Calu3 (cell line): ENCODE measurements at regions not wholly inside any gene's neighbourhood (a gene's known extent, or its start where the extent isn't known, plus 50 kb on each side); places are given as distances from the start of the nearest gene placed in this dataset.

Experiments
- BruUV-seq: library from RNA; stranded (reverse); fragments of 400-500 nt; replicated peaks from 2 replicates; lab custom pipeline; 2021; lab: Mats Ljungman, UMichigan
- CTCF ChIA-PET: fragments of 300-600 bp; sonication (Branson Sonifier 250); formaldehyde crosslinking; loops from one replicate; lab custom pipeline; 2022; ENCODE audit warnings: antibody characterized with exemption; lab: Charles Lee
- DNase-seq: peaks from one replicate; pipeline ENCODE4 v3.0.0; 2022
- H3K27ac Mint-ChIP-seq: one replicate; pipeline ENCODE4 v1.8.0; 2022; ENCODE audit warnings: mixed read lengths; ENCODE audit not compliant: unreplicated experiment
- H3K27me3 Mint-ChIP-seq: one replicate; pipeline ENCODE4 v1.8.0; 2022; ENCODE audit warnings: mixed read lengths; ENCODE audit not compliant: unreplicated experiment
- H3K36me3 Mint-ChIP-seq: one replicate; pipeline ENCODE4 v1.8.0; 2022; ENCODE audit warnings: mild to moderate bottlenecking, moderate library complexity, mixed read lengths; ENCODE audit not compliant: insufficient read depth, unreplicated experiment
- H3K4me1 Mint-ChIP-seq: one replicate; pipeline ENCODE4 v1.8.0; 2022; ENCODE audit warnings: mild to moderate bottlenecking, low read depth, mixed read lengths; ENCODE audit not compliant: unreplicated experiment
- H3K4me3 Mint-ChIP-seq: one replicate; pipeline ENCODE4 v1.8.0; 2022; ENCODE audit warnings: mild to moderate bottlenecking, low read depth, moderate library complexity, mixed read lengths; ENCODE audit not compliant: unreplicated experiment
- H3K9me3 Mint-ChIP-seq: one replicate; pipeline ENCODE4 v1.8.0; 2022; ENCODE audit warnings: low read depth, mixed read lengths; ENCODE audit not compliant: unreplicated experiment
- intact Hi-C: fragments of 100-400 bp; cut with micrococcal nuclease; formaldehyde crosslinking; loops from one replicate; pipeline ENCODE4 v1.10.0; 2022; ENCODE audit not compliant: unreplicated experiment
- TF ChIP-seq, protein P1 (sequence below): fragments of 200-600 bp; IDR thresholded peaks from one replicate; pipeline ENCODE4 v1.8.0; 2022; ENCODE audit warnings: antibody characterized with exemption; ENCODE audit not compliant: unreplicated experiment

DNA sequence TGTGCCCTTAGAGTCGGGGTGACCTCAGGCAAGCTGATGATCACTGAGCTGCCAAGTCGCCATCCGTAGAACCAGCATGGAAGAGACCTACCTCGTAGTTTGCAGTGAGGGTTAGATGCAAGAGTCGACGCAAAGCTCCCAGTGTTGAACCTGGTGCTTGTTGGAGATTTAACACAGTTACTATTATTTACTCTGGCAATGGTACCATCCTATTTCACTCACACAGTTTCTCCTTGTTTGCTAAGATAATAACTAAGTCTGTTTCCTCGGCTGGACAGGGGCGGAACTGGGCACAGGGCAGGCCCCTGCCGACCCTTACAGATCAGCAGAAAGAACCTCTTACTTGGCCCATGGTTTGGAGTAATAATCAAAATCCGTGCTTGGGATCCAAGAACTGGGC, 85.5 kb downstream of the ACAA2 start:
- Mint-ChIP-seq H3K4me3 (no peak overlapping the region), H3K9me3 (no peaks in the 10 kb centered on the region), H3K4me1 (peaks cover 51% of the 10 kb centered on the region), H3K27me3 (no peaks in the 10 kb centered on the region), H3K36me3 (peaks cover 7% of the 10 kb centered on the region), H3K27ac (no peak overlapping the region)
- CTCF ChIA-PET: no interaction called here
- intact Hi-C loops: loop anchor here (10.0 kb wide), 1 partner anchor 133 kb away; no protein-coding TSS in a partner anchor
- no TSS peak for BruUV-seq
- TF ChIP-seq, protein P1, sequence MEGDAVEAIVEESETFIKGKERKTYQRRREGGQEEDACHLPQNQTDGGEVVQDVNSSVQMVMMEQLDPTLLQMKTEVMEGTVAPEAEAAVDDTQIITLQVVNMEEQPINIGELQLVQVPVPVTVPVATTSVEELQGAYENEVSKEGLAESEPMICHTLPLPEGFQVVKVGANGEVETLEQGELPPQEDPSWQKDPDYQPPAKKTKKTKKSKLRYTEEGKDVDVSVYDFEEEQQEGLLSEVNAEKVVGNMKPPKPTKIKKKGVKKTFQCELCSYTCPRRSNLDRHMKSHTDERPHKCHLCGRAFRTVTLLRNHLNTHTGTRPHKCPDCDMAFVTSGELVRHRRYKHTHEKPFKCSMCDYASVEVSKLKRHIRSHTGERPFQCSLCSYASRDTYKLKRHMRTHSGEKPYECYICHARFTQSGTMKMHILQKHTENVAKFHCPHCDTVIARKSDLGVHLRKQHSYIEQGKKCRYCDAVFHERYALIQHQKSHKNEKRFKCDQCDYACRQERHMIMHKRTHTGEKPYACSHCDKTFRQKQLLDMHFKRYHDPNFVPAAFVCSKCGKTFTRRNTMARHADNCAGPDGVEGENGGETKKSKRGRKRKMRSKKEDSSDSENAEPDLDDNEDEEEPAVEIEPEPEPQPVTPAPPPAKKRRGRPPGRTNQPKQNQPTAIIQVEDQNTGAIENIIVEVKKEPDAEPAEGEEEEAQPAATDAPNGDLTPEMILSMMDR: no peak
- DNase-seq: no peak

DNA sequence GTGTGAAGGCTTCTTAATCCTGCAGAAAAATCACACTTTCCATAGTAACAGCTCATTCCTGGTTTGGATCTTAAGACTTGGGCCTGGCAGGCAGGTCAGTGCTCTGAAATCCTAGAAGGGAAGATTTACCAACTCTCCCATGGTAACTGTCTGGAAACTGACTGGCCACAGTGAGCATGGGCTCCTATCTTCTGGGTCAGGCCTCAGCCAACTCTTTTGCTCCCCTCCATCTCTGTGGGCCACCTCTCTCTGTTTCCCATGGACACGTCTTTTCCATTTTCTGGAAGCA, 86.7 kb downstream of the ACAA2 start:
- H3K4me3 Mint-ChIP-seq: no peak overlapping the region
- H3K36me3 Mint-ChIP-seq: peaks cover 7% of the 10 kb centered on the region
- H3K4me1 Mint-ChIP-seq: peaks cover 56% of the 10 kb centered on the region
- H3K27me3 Mint-ChIP-seq: no peaks in the 10 kb centered on the region
- CTCF ChIA-PET: interaction anchor here (1.0 kb wide), 1 partner anchor 216 kb away, joined by 3 read pairs; no protein-coding TSS in a partner anchor
- TF ChIP-seq, protein P1: no peak
- BruUV-seq: no TSS peak
- no peaks in the 10 kb centered on the region for H3K9me3 Mint-ChIP-seq
- intact Hi-C loops: loop anchor here (10.0 kb wide), 1 partner anchor 132 kb away; no protein-coding TSS in a partner anchor
- H3K27ac Mint-ChIP-seq: peak overlapping the region; percentile 30
- DNase-seq: no peak

DNA sequence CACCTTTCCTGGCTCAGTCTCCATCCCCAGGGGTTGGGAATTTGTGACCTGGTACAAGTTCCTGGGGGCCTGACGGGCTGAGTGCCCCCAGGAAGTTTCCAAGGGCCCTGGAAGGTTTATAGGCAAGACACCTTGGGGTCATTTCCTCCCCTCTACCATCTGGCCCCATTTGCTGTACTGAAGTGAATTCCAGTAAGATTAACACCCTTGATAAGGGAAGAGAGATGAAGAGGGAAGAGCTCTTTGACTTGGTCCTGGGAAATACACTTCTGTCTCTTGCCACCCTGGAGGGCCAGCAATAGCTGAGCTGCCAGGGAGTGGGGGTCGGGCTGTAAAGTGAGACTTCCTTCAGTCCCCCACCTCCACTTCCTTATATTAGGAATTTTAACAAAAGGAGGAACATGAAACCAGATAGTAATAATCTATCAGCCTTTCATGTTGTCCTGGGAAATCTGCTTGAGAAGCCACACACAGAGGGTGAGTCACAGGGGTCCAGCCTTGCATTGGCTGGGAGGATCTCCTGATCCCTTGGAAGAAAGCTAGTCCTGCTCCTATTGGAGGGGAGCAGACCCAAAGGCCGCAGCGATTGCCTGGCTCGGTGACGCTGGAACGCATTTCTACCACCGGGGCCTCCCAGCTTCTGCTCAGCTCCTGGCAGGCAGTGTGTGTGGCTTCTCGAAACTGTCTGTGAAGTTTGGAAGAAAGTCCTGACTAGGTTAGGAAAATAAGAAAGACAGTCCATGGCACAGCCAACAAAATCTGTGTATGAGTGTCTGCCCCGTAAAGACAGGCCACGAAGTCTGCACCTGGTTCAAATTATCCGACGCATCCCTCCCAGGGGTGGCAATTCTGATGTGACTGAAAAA, 87.3 kb downstream of the ACAA2 start:
- H3K36me3 Mint-ChIP-seq: peaks cover 7% of the 10 kb centered on the region
- no peak overlapping the region for H3K4me3 Mint-ChIP-seq
- DNase-seq: peak; percentile 37
- peaks cover 50% of the 10 kb centered on the region for H3K4me1 Mint-ChIP-seq
- no TSS peak for BruUV-seq
- peak overlapping the region; percentile 30 for H3K27ac Mint-ChIP-seq
- intact Hi-C loops: loop anchor here (10.0 kb wide), 1 partner anchor 131 kb away; no protein-coding TSS in a partner anchor
- H3K27me3 Mint-ChIP-seq: no peaks in the 10 kb centered on the region
- CTCF ChIA-PET: no interaction called here
- no peaks in the 10 kb centered on the region for H3K9me3 Mint-ChIP-seq
- TF ChIP-seq, protein P1: no peak

DNA sequence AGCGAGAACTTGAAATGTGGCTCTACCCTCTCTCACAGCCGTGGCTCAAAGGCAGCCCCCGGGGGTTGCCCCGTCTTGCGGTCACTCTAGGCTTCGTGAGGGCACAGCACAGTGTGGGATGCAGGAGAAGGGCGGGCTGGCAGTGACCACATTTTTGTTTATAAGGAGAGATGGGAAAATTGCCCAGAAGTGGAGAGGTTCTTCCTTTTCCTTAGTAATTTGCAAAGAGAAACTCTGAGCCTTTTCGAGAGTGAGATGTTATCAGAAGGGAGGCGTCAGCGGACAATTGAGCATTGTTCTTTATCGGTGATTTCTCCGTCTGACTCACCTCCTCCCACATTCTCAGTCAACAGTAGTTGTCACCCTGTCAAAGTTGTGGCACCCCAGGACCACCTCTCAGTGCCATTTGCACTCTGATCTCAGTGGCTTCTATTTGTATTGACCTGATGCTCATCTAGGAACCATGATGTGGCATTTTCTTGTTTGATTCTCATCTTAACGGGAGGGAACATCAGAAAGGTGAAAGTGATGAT, 89.6 kb downstream of the ACAA2 start:
- Mint-ChIP-seq H3K9me3 (no peaks in the 10 kb centered on the region), H3K27ac (peak overlapping the region; percentile 79), H3K36me3 (peaks cover 7% of the 10 kb centered on the region), H3K4me1 (peaks cover 41% of the 10 kb centered on the region), H3K4me3 (peak overlapping the region; percentile 43), H3K27me3 (no peaks in the 10 kb centered on the region)
- no TSS peak for BruUV-seq
- peak; percentile 59 for DNase-seq
- TF ChIP-seq, protein P1: no peak
- CTCF ChIA-PET: interaction anchor here (1.1 kb wide), 1 partner anchor 164 kb away, joined by 3 read pairs; no protein-coding TSS in a partner anchor
- intact Hi-C loops: loop anchor here (2.0 to 10.0 kb wide), 3 partner anchors 33 to 161 kb away; partner anchors contain the start of gene LIPG
